GM21576 (cell line): ENCODE measurements at regions not wholly inside any gene's neighbourhood (a gene's known extent, or its start where the extent isn't known, plus 50 kb on each side); places are given as distances from the start of the nearest gene placed in this dataset.
"Not testable (repeated sequence)": the region's sequence is repeated elsewhere in the genome, so short reads cannot be mapped to it uniquely, and the experiment has no call there.

Experiments used
- ATAC-seq: cut with Tn5 transposase; IDR thresholded peaks from one replicate; pipeline ENCODE4 v1.9.1; 2021; ENCODE audit warnings: mild to moderate bottlenecking, moderate library complexity; ENCODE audit not compliant: unreplicated experiment

DNA sequence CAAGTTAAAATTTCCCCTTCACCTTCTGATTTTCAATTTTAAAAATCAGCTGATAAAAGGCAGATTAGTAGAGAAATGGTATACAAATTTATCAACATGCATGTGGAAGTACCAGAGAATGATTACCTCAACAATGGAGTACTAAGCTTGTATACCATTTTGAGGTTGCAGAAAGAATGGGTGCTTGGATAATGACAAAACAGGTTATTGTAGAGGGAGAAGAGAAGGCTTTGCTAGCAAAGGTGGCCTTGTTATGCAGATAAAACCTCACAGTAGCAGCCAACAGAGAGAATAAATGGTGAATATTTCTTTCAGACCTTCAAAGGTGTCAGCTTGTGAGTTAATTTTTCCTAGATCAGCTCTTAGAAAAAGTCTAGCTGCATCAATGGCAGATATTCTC lies 1174.9 kb upstream of the ADGRL4 start:
- no peak for ATAC-seq

DNA sequence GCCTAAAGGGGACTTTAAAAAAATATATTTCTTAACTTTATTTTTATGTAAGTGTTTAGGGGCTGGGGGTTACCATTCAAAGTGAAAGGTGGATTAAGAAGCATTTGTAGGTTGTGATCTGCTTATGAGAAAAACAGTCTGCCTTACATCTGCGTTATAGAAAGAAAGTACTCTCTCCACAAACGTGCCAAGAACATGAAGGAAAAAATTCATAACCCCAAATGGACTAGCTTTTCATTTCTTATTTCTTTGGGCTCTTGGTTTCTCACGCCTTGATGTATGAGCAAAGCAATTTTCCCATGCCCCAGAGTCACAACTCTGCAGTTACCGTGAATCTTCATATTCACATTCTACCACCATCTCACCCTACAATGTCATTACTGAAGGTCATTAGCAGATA lies 1165.1 kb upstream of the ADGRL4 start:
- ATAC-seq, result no peak

DNA sequence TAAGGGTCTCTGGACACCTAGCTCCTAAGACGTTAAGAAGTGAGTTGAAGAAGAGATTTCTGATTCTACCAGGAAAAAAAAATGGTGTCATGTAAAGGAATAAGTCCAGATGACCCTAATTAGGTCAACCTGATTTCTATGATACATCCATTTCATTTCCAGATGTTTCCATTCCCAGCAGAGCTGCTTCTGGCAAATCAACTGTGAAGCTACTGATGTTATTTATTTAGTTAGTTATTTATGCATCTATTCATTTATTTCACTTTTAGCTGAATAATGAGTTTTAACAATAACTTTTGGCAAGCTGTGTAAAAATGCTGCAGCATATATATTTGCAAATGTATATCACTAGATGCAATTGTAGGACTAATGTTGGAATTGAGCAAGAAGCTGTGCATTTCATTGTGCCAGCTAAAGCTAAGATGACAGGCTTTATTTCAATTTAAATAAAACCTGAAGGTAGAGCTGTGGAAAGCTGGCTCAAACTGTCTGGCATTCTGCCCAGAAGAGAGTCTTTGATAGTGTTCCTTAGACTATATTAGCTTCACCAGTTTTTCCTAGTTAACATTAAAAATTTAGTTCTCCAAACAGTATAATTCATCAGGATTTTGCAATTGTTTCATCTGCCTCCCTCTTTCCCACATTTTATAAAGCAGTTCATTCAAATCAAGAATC lies 1164.4 kb upstream of the ADGRL4 start:
- no peak for ATAC-seq

GRCh38 chr1:80164150-80164549 lies 1157.6 kb upstream of the ADGRL4 start:
- ATAC-seq, result no peak

- ATAC-seq, result no peak
Measured at GRCh38 chr1:80163686-80164085, 1157.2 kb upstream of the ADGRL4 start.

DNA sequence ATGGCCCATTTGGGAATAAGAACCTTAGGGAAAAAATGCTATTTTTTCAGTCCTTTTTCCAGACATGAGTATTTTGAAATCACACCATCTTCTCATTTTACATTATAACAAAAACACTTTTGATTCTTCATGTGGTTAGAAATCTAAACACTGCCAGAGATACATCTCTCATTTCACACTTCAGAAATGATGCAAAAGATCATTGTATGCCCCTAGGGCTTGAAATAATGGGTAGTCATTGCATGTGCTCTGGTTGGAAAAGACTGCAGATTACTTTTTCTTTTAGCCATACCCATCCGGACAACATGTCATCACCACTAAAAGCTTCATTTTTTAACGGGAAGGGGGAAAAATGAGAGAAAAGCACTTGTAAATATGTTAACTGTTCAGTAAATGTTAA lies 1152.2 kb upstream of the ADGRL4 start:
- no peak for ATAC-seq

DNA sequence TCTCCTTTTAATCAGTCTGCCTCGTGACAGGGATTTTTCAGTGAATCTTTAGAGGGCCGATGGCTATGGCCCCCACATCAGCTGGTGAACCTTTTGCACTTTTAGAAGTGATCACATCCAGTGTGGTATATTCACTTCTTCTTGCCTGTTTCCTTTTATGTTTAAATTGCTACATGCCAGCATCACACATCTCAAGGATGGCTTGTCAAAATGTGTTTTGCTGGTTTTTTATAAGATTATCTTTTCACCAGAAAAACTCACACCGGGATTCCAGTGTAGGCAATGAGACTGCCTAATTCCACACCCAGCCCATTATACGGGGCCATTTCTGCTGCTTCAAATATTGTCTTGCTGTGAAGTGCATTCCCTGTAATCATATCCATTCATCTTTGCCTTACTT lies 1151.7 kb upstream of the ADGRL4 start:
- ATAC-seq, result no peak

DNA sequence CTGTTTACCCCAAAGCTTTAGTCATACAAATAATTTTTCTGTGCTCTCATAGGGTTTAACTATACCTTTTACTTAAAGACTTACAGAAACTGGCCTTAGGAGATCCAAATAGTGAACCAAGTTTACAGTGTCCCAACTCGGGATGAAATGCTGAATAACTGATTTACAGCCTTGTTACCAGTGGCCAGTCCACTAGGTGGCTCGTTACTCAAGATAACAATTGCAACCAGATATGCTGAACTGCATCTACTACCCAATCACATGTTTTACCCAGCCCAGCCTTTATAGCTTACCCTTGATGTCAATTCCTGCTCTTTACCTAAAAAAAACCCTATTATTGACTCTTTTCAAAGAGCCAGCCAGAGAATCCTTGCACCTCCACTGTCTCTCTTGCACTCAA lies 1148.8 kb upstream of the ADGRL4 start:
- ATAC-seq, result no peak

- ATAC-seq, result no peak
Measured at GRCh38 chr1:80154176-80154575, 1147.6 kb upstream of the ADGRL4 start.

DNA sequence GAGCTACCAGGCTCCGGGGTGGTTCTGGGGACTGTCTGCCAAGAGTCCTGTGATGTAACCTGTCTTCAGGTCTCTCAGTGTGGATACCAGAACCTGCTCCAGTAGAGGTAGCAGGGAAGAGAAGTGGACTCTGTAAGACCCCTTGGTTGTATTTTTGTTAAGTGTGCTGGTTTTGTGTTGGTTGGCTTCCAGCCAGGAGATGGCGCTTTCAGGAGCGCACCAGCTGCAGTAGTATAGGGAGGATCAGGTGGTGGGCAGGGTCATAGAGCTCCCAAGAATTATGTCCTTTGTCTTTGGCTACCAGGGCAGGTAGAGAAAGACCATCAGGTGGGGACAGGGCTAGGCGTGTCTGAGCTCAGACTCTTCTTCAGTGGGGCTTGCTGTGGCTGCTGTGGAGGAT lies 1147.2 kb upstream of the ADGRL4 start:
- ATAC-seq, result no peak

DNA sequence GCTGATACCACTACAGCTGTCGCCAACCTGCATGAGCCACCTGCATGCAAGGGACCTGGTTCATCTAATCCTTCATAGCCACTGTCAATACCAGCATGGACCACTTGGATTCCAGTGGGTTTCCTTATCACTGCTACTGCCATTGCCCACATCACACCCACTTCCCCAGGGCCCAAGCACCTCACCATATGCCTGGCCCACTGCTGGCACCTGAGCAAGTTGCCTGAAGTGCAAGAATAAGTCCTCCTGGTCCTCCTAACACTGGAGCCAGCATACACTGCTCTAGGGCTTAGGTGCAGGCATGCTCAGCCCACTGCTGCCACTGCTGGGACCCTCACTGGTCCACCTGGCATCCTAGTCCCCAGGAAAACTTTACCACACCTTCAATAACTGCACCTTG lies 1136.8 kb upstream of the ADGRL4 start:
- no peak for ATAC-seq

DNA sequence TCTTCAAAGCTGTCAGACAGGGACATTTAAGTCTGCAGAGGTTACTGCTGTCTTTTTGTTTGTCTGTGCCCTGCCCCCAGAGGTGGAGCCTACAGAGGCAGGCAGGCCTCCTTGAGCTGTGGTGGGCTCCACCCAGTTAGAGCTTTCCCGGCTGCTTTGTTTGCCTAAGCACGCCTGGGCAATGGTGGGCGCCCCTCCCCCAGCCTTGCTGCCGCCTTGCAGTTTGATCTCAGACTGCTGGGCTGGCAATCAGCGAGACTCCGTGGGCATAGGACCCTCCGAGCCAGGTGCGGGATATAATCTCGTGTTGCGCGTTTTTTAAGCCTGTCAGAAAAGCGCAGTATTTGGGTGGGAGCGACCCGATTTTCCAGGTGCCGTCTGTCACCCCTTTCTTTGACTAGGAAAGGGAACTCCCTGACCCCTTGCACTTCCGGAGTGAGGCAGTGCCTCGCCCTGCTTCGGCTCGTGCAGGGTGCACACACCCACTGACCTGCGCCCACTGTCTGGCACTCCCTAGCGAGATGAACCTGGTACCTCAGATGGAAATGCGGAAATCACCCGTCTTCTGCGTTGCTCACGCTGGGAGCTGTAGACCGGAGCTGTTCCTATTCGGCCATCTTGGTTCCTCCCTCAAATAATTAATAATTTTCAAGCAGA lies 1131.5 kb upstream of the ADGRL4 start:
- ATAC-seq, result not testable (repeated sequence)

GRCh38 chr1:80113168-80114038 lies 1106.9 kb upstream of the ADGRL4 start:
- ATAC-seq, result no peak

DNA sequence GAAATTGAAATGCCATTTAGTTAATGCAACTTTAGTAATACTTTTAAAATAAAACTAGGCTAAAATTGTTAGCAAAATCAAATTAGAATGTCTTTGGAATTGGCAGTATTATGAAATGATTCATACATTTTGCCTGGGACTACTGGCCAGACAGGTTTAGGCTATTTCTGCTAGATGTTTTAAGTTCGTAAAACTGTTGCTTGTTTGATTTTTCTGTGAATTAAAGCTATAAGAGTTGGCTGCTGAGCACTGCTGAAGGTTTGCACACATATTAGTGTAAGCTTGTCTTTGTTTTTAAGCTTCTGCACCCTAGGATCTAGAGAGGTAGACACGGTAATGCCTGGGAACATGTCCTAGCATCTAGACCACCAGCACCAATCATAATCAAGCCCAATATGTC lies 1094.6 kb upstream of the ADGRL4 start:
- ATAC-seq, result no peak

GRCh38 chr1:80099713-80100112 lies 1093.2 kb upstream of the ADGRL4 start:
- no peak for ATAC-seq

DNA sequence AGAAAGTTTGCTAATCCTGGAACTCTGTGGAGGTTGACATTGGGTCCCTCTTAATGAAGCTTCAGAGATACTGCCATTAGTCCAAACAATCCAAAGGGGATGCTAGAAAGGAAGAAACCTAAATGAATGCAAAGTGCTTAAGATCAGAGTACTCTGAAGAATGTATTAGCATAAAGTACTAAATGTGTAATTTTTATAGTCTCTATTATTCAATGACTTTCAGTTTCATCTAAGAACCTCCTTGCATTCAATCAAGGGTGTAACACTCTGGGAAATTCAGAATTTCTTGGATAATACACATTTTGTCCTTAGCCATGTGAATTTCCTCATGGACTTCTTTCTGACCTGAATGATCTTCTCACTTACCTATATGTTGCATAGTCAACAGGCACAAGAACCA lies 1078.5 kb upstream of the ADGRL4 start:
- no peak for ATAC-seq

DNA sequence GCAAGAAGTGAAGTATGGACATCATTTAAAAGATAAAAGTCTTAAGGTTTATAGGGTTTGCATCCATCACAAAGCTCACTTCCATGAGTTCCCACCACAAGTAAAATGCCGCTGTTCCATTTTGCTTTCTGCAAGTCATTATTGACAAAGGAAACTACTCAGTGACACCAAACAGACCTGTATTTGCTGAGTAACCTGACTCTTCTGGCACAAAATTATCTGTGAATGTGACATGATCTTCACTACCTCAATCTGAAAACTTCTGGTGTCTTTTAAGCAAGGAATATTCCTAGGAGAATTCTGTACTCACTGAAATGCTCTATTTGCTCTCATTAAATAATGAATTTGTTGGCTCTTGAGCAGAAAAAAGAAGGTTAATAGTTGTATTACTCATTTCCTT lies 1077.4 kb upstream of the ADGRL4 start:
- no peak for ATAC-seq

GRCh38 chr1:80076469-80076868 lies 1069.9 kb upstream of the ADGRL4 start:
- no peak for ATAC-seq

DNA sequence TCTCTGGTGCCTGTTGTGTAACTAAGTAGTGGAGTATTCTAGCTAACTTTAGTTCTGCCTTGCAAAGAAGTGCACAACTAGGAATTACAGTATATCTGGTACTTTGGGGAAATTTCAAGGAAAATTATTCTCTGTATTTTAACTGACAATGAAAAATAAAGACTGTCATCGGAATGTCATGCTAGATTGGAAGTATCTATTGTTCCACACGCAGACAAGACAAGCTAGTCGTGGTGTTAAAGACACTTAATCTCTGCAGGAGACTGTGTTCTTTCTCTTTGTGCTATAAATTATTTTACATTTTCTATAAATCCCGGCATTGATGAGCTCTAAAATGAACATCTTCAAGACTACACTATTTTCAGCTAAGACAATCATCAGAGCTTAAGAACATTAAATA lies 1068.8 kb upstream of the ADGRL4 start:
- ATAC-seq, result no peak

GRCh38 chr1:80072563-80072962 lies 1066.0 kb upstream of the ADGRL4 start:
- ATAC-seq, result no peak

DNA sequence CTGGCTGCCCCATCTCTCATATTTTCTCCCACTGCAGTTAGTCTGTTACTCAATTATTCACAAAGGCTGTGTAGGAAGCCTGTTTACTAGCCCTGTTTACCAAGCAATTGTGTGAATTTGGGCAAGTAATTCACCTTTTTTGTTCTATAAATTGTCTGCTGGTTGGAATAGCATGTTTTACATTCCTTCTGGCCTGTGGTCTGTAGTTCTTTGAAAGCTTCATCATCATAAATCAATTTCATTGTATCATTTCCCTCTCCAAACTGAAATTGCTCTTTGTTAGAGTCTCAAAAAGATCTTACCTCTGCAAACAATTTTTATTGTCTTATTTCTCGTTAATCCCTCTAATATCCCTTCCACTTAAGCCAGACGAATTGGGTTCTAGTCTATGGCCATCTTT lies 1059.5 kb upstream of the ADGRL4 start:
- no peak for ATAC-seq

GRCh38 chr1:80064524-80064923 lies 1058.0 kb upstream of the ADGRL4 start:
- ATAC-seq, result no peak
